ENCODE measurements at regions not wholly inside any gene's neighbourhood (a gene's known extent, or its start where the extent isn't known, plus 50 kb on each side); places are given as distances from the start of the nearest gene placed in this dataset.

- TF ChIP-seq CTCF (optimal IDR thresholded peaks at IDR 0.05 in 1 of 3, IDR thresholded peaks at IDR 0.05 in 1 of 3, conservative IDR thresholded peaks at IDR 0.05 in 1 of 3; ENCODE audit: extremely low read depth in 1 of 3, insufficient read depth in 2 of 3, low read length in 3 of 3) (no peak), EZH2 (IDR thresholded peaks at IDR 0.05; ENCODE audit: low read length) (no peak)
Measured at GRCh38 chr5:124182133-124182532, 564.3 kb downstream of the ZNF608 start.

Data from keratinocyte (primary cell).